B cell (primary cell): ENCODE measurements at regions not wholly inside any gene's neighbourhood (a gene's known extent, or its start where the extent isn't known, plus 50 kb on each side); places are given as distances from the start of the nearest gene placed in this dataset.

ENCODE experiments used
- ATAC-seq: fragments of 200-7000 bp; cut with Tn5 transposase; one replicate; pipeline ENCODE4 v1.10.0; 2021; ENCODE audit warnings: low read depth, mild to moderate bottlenecking, moderate number of reproducible peaks, moderate library complexity
- CTCF ChIA-PET: fragments of 350-600 bp; sonication (Branson Sonifier 250); formaldehyde crosslinking; loops from one replicate; lab custom pipeline; 2021; ENCODE audit warnings: antibody characterized with exemption, inconsistent platforms; lab: Charles Lee
- POLR2A ChIA-PET: fragments of 350-600 bp; sonication (Branson Sonifier 250); formaldehyde crosslinking; loops from one replicate; lab custom pipeline; 2021; ENCODE audit warnings: antibody characterized with exemption; lab: Charles Lee
- DNase-seq: peaks from one replicate; pipeline ENCODE4 v3.0.0; 2013
- H2AFZ ChIP-seq: 2 replicates; pipeline ENCODE4 v1.6.1; 2012; ENCODE audit warnings: mild to moderate bottlenecking, low read depth, low read length; ENCODE audit not compliant: insufficient read depth, poor library complexity, severe bottlenecking
- H3K27ac ChIP-seq, 2 donors: 1 replicate in 1 of 2; 2 replicates in 1 of 2; pipeline ENCODE4 v1.5.1; 2012 to 2013; ENCODE audit warnings: low read length in 2 of 2, mild to moderate bottlenecking in 2 of 2, moderate library complexity in 1 of 2
- H3K27me3 ChIP-seq, 4 experiments: fragments of 200-600 bp in 1 of 4; sonication (generic) in 1 of 4; replicated peaks in 1 of 4; 1 replicate in 2 of 4; 2 replicates in 2 of 4; pipeline versions ENCODE4 v1.6.1 to v1.7.0; 2013 to 2016; ENCODE audit warnings: low read length in 3 of 4, mild to moderate bottlenecking in 2 of 4, mixed read lengths in 1 of 4, moderate library complexity in 1 of 4; ENCODE audit not compliant: insufficient read depth in 4 of 4, control insufficient read depth in 3 of 4; ENCODE audit errors: control extremely low read depth in 1 of 4
- H3K36me3 ChIP-seq, 2 experiments: replicated peaks in 1 of 2; 1 replicate in 1 of 2; 2 replicates in 1 of 2; pipeline versions ENCODE4 v1.6.1 to v1.7.1; 2013; ENCODE audit warnings: low read length in 1 of 2; ENCODE audit not compliant: insufficient read depth in 2 of 2, control insufficient read depth in 1 of 2; ENCODE audit errors: control extremely low read depth in 1 of 2, extremely low read depth in 1 of 2
- H3K4me1 ChIP-seq, 2 donors: fragments of 200-600 bp in 1 of 2; sonication (generic) in 1 of 2; 1 replicate in 1 of 2; 2 replicates in 1 of 2; pipeline versions ENCODE4 v1.5.1 to v1.6.1; 2013 to 2017; ENCODE audit warnings: low read length in 2 of 2; ENCODE audit not compliant: control insufficient read depth in 2 of 2, insufficient read depth in 2 of 2
- H3K4me2 ChIP-seq: replicated peaks from 2 replicates; pipeline ENCODE3; 2012; ENCODE audit warnings: mild to moderate bottlenecking, low read depth, low read length; ENCODE audit not compliant: poor library complexity, severe bottlenecking
- H3K4me3 ChIP-seq, 5 experiments: fragments of 200-600 bp in 1 of 5; sonication (generic) in 1 of 5; 1 replicate in 3 of 5; 2 replicates in 2 of 5; pipeline versions ENCODE4 v1.5.1 to v1.7.0; 2011 to 2016; ENCODE audit warnings: low read length in 4 of 5, mild to moderate bottlenecking in 4 of 5, low read depth in 2 of 5, control low read depth in 1 of 5, moderate library complexity in 1 of 5; ENCODE audit not compliant: insufficient read depth in 1 of 5; ENCODE audit errors: control extremely low read depth in 1 of 5, extremely low read depth in 1 of 5
- H3K79me2 ChIP-seq: fragments of 200-600 bp; sonication (generic); one replicate; pipeline ENCODE4 v1.6.0; 2016; ENCODE audit warnings: low read length; ENCODE audit not compliant: control insufficient read depth, insufficient read depth
- H3K9ac ChIP-seq: fragments of 200-600 bp; sonication (generic); 2 replicates; pipeline ENCODE4 v1.6.1; 2017; ENCODE audit warnings: mild to moderate bottlenecking, low read length, moderate library complexity
- H3K9me3 ChIP-seq, 3 donors: one replicate each; pipeline versions ENCODE4 v1.6.1 to v1.7.1; 2013; ENCODE audit warnings: low read length in 2 of 3; ENCODE audit not compliant: control insufficient read depth in 2 of 3, insufficient read depth in 1 of 3; ENCODE audit errors: control extremely low read depth in 1 of 3
- H4K20me1 ChIP-seq: 2 replicates; pipeline ENCODE4 v1.6.0; 2012; ENCODE audit warnings: mild to moderate bottlenecking, low read length; ENCODE audit not compliant: insufficient read depth, control insufficient read depth, poor library complexity, severe bottlenecking
- H3K27ac Mint-ChIP-seq: one replicate; pipeline ENCODE4 v1.8.0; 2021; ENCODE audit warnings: mixed read lengths
- H3K27me3 Mint-ChIP-seq: one replicate; pipeline ENCODE4 v1.8.0; 2021; ENCODE audit warnings: mixed read lengths
- H3K4me1 Mint-ChIP-seq: one replicate; pipeline ENCODE4 v1.8.0; 2021; ENCODE audit warnings: mixed read lengths
- H3K4me3 Mint-ChIP-seq: one replicate; pipeline ENCODE4 v1.8.0; 2021; ENCODE audit warnings: mixed read lengths
- H3K9me3 Mint-ChIP-seq: one replicate; pipeline ENCODE4 v1.8.0; 2022; ENCODE audit warnings: mixed read lengths; ENCODE audit not compliant: insufficient read depth
- EZH2 ChIP-seq: IDR thresholded peaks from 2 replicates; pipeline ENCODE4 v1.6.1; 2012; ENCODE audit warnings: borderline replicate concordance, low read depth, mild to moderate bottlenecking, moderate library complexity, low read length; ENCODE audit not compliant: insufficient read depth, poor library complexity, severe bottlenecking
- WGBS: methylation state at CpG from one replicate; pipeline ENCODE4 v1.1.5; 2013; ENCODE audit warnings: missing lambda C conversion rate; ENCODE audit not compliant: insufficient coverage; 5-methylcytosine and 5-hydroxymethylcytosine counted together
- intact Hi-C: fragments of 100-400 bp; cut with micrococcal nuclease; formaldehyde crosslinking; loops from one replicate; pipeline ENCODE4 v1.10.0; 2022
- TF ChIP-seq, protein P1 (sequence below): fragments of 200-600 bp; IDR thresholded peaks from one replicate; pipeline ENCODE4 v1.8.0; 2022; ENCODE audit warnings: antibody characterized with exemption, mild to moderate bottlenecking

DNA sequence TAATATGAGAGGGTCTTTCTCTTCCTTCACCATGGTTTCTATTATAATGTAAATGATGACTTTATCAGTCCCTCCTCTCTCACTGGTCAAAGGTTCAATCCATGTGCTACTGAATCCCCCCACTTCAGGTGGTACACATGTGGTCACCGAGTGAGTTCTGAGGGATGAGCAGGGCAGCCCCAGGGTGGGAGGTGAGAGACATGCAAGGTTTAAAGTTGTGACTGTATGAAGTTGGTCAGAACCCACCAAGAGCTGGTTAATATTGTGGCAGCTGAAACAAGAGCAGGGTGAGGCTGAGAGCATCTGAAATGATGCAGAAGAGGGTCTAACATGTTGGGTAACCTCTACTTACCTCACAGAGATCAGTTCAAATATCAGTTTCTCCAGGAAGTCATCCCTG, 444.7 kb upstream of the FBXO33 start:
- no peaks in the 10 kb centered on the region for H3K36me3 ChIP-seq
- TF ChIP-seq EZH2, result no peak
- TF ChIP-seq, protein P1, sequence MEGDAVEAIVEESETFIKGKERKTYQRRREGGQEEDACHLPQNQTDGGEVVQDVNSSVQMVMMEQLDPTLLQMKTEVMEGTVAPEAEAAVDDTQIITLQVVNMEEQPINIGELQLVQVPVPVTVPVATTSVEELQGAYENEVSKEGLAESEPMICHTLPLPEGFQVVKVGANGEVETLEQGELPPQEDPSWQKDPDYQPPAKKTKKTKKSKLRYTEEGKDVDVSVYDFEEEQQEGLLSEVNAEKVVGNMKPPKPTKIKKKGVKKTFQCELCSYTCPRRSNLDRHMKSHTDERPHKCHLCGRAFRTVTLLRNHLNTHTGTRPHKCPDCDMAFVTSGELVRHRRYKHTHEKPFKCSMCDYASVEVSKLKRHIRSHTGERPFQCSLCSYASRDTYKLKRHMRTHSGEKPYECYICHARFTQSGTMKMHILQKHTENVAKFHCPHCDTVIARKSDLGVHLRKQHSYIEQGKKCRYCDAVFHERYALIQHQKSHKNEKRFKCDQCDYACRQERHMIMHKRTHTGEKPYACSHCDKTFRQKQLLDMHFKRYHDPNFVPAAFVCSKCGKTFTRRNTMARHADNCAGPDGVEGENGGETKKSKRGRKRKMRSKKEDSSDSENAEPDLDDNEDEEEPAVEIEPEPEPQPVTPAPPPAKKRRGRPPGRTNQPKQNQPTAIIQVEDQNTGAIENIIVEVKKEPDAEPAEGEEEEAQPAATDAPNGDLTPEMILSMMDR, result no peak
- no peaks in the 10 kb centered on the region for H3K27me3 ChIP-seq
- POLR2A ChIA-PET, result no interaction called here
- Mint-ChIP-seq H3K4me1 (no peaks in the 10 kb centered on the region), H3K27me3 (no peaks in the 10 kb centered on the region), H3K27ac (no peak overlapping the region), H3K9me3 (no peaks in the 10 kb centered on the region), H3K4me3 (no peak overlapping the region)
- DNase-seq (no peak), ATAC-seq (no peak)
- H3K4me2 ChIP-seq, result no peak overlapping the region
- H3K79me2 ChIP-seq, result no peaks in the 10 kb centered on the region
- no peak overlapping the region for H2AFZ ChIP-seq
- H3K27ac ChIP-seq, result no peak overlapping the region
- no CpG with 5 or more reads among the region's 1 CpG for WGBS
- no peaks in the 10 kb centered on the region for H3K9me3 ChIP-seq
- H4K20me1 ChIP-seq, result no peaks in the 10 kb centered on the region
- CTCF ChIA-PET, result no interaction called here
- no peaks in the 10 kb centered on the region for H3K4me1 ChIP-seq
- H3K4me3 ChIP-seq, result no peak overlapping the region
- H3K9ac ChIP-seq, result no peak overlapping the region
- intact Hi-C loops, result no loop called here

DNA sequence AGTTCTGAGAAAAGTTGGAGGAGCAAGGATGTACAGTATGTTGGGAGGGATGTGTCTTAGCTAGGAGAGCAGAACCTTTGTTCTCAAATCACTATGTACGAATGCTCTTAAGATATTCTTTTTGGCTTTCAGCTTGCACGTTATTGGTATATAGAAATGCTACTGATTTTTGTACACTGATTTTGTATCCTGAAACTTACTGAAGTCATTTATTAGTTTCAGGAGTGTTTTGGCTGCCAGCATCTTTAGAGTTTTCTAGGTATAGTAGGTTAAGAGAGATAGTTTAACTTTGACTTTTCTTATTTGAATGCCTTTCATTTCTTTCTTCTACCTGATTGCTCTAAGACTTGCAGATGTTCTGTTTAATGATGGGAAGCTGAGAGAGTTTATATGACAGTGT, 442.8 kb upstream of the FBXO33 start:
- H3K4me3 ChIP-seq, result no peak overlapping the region
- no peak overlapping the region for H2AFZ ChIP-seq
- intact Hi-C loops, result no loop called here
- H3K9me3 ChIP-seq, result no peaks in the 10 kb centered on the region
- TF ChIP-seq EZH2, result no peak
- TF ChIP-seq, protein P1, result no peak
- no CpG with 5 or more reads among the region's 2 CpGs for WGBS
- no peak overlapping the region for H3K27ac Mint-ChIP-seq
- no peaks in the 10 kb centered on the region for H3K36me3 ChIP-seq
- H3K9me3 Mint-ChIP-seq, result no peaks in the 10 kb centered on the region
- H3K9ac ChIP-seq, result no peak overlapping the region
- no peaks in the 10 kb centered on the region for H3K27me3 Mint-ChIP-seq
- no peak overlapping the region for H3K27ac ChIP-seq
- DNase-seq (no peak), ATAC-seq (no peak)
- no peaks in the 10 kb centered on the region for H3K4me1 Mint-ChIP-seq
- no peaks in the 10 kb centered on the region for H3K79me2 ChIP-seq
- H4K20me1 ChIP-seq, result no peaks in the 10 kb centered on the region
- ChIA-PET CTCF (no interaction called here), POLR2A (no interaction called here)
- H3K4me2 ChIP-seq, result no peak overlapping the region
- no peak overlapping the region for H3K4me3 Mint-ChIP-seq
- no peaks in the 10 kb centered on the region for H3K27me3 ChIP-seq
- H3K4me1 ChIP-seq, result no peaks in the 10 kb centered on the region
